ENCODE measurements at regions not wholly inside any gene's neighbourhood (a gene's known extent, or its start where the extent isn't known, plus 50 kb on each side); places are given as distances from the start of the nearest gene placed in this dataset.

- Histone ChIP-seq H3K4me1 (peaks cover 48% of the 10 kb centered on the region), H3K9me3 (no peaks in the 10 kb centered on the region), H3K27me3 (no peaks in the 10 kb centered on the region), H3K4me3 (no peak overlapping the region), H3K36me3 (no peaks in the 10 kb centered on the region), H3K27ac (peak overlapping the region; percentile 66)
- DNase-seq (ENCODE audit: extremely low spot score in 2 of 2), result no peak
- intact Hi-C loops (cut with DNase I), result no loop called here
- TF ChIP-seq POLR2A (IDR thresholded peaks at IDR 0.05) (no peak), POLR2AphosphoS5 (IDR thresholded peaks at IDR 0.05; ENCODE audit: insufficient read depth in 1 of 2, low read depth in 1 of 2) (peak in 1 of 2 donors; percentile 12), CTCF (IDR thresholded peaks at IDR 0.05) (no peak)
These were observed 185.2 kb upstream of the SLC38A2 start for GRCh38 chr12:46557539-46558373.

DNA sequence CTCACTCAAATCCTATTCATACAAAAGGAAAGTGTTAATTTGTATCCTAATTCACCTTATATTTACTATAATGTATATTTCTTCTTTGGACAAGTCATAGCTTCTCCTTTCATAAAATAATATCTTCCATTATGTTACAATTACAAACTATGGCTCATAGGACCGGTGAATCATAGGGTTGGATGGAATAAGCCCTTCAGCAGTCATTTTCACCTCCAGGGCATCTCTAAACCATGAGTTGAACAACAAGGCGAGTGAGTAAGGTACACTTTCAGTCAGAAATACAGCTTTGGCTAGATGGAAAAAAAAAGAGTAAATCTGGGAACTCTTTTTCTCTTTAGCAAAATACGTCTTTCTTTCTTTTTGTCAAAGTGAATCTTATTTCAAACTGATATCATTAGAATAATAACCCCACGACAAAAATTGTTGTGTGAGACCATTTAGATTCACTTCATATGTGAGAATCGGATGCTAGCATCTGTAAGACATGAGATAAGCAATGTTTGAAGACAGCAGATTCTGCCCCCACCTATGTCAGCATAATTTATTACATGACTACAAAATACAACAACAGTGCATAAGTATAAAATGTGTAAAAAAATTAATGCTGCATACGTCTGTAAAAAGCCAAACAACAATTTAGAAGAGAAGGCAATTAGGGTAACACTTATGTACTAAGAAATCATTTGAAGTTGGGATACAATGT lies 184.4 kb upstream of the SLC38A2 start:
- Histone ChIP-seq H3K9me3 (no peaks in the 10 kb centered on the region), H3K4me3 (no peak overlapping the region), H3K27ac (peak overlapping the region; percentile 66), H3K27me3 (no peaks in the 10 kb centered on the region), H3K4me1 (peaks cover 48% of the 10 kb centered on the region), H3K36me3 (no peaks in the 10 kb centered on the region)
- intact Hi-C loops (cut with DNase I), result no loop called here
- TF ChIP-seq CTCF (IDR thresholded peaks at IDR 0.05) (no peak), POLR2A (IDR thresholded peaks at IDR 0.05) (no peak), POLR2AphosphoS5 (IDR thresholded peaks at IDR 0.05; ENCODE audit: insufficient read depth in 1 of 2, low read depth in 1 of 2) (peak in 1 of 2 donors; percentile 68)
- DNase-seq (ENCODE audit: extremely low spot score in 2 of 2), result no peak

DNA sequence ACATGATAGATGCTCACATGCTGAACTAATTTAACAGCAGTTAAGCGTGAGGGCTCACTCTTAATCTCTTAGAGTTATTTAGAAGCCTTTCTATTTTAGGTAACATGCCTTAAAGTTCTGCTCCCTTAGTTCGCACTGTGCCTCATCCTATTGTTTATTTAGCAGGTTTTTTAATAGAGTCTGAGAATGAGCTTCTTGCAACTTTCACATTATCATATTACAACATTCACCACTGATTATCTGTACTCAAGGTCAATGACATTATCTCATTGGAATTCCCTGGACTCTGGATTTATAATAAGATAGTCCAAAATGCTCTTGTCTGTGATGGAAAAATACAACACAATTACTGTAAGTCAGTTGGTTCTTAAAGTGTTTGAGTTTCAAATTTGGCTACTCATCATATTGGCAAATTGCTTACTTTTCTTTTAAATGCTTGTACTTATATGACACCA lies 183.6 kb upstream of the SLC38A2 start:
- Histone ChIP-seq H3K4me1 (peaks cover 48% of the 10 kb centered on the region), H3K9me3 (no peaks in the 10 kb centered on the region), H3K4me3 (no peak overlapping the region), H3K27ac (peak overlapping the region; percentile 66), H3K27me3 (no peaks in the 10 kb centered on the region), H3K36me3 (no peaks in the 10 kb centered on the region)
- peak in 1 of 2 donors; percentile 90 for TF ChIP-seq POLR2AphosphoS5 (IDR thresholded peaks at IDR 0.05; ENCODE audit: insufficient read depth in 1 of 2, low read depth in 1 of 2)
- no peak for TF ChIP-seq POLR2A (IDR thresholded peaks at IDR 0.05)
- intact Hi-C loops (cut with DNase I), result no loop called here
- DNase-seq (ENCODE audit: extremely low spot score in 2 of 2), result no peak

GRCh38 chr12:46555406-46555852 lies 182.9 kb upstream of the SLC38A2 start:
- TF ChIP-seq POLR2AphosphoS5 (IDR thresholded peaks at IDR 0.05; ENCODE audit: insufficient read depth in 1 of 2, low read depth in 1 of 2) (no peak), CTCF (IDR thresholded peaks at IDR 0.05) (no peak), POLR2A (IDR thresholded peaks at IDR 0.05) (no peak)
- Histone ChIP-seq H3K27ac (peak overlapping the region; percentile 66), H3K4me1 (peaks cover 48% of the 10 kb centered on the region), H3K36me3 (no peaks in the 10 kb centered on the region), H3K4me3 (no peak overlapping the region), H3K9me3 (no peaks in the 10 kb centered on the region), H3K27me3 (no peaks in the 10 kb centered on the region)
- intact Hi-C loops (cut with DNase I), result no loop called here
- no peak for DNase-seq (ENCODE audit: extremely low spot score in 2 of 2)

- DNase-seq (ENCODE audit: extremely low spot score in 2 of 2), result no peak
- Histone ChIP-seq H3K4me1 (peaks cover 38% of the 10 kb centered on the region), H3K27ac (peak overlapping the region; percentile 66), H3K36me3 (no peaks in the 10 kb centered on the region), H3K9me3 (no peaks in the 10 kb centered on the region), H3K4me3 (no peak overlapping the region), H3K27me3 (no peaks in the 10 kb centered on the region)
- TF ChIP-seq CTCF (IDR thresholded peaks at IDR 0.05), result no peak
- intact Hi-C loops (cut with DNase I), result no loop called here
These were observed 181.9 kb upstream of the SLC38A2 start for GRCh38 chr12:46554460-46554859.

Measured in vagina (tissue), 2 donors.